HEK293 (cell line): ENCODE measurements at regions not wholly inside any gene's neighbourhood (a gene's known extent, or its start where the extent isn't known, plus 50 kb on each side); places are given as distances from the start of the nearest gene placed in this dataset.

Experiments used
- ZBTB8A ChIP-seq: fragments of 450-650 bp; formaldehyde crosslinking; IDR thresholded peaks from 2 replicates; pipeline ENCODE4 v1.5.1; 2016; ENCODE audit warnings: missing biosample characterization, missing genetic modification characterization
- ZFP3 ChIP-seq: fragments of 450-650 bp; formaldehyde crosslinking; IDR thresholded peaks from 2 replicates; pipeline ENCODE4 v1.5.1; 2016; ENCODE audit warnings: low read depth, missing biosample characterization, missing genetic modification characterization

DNA sequence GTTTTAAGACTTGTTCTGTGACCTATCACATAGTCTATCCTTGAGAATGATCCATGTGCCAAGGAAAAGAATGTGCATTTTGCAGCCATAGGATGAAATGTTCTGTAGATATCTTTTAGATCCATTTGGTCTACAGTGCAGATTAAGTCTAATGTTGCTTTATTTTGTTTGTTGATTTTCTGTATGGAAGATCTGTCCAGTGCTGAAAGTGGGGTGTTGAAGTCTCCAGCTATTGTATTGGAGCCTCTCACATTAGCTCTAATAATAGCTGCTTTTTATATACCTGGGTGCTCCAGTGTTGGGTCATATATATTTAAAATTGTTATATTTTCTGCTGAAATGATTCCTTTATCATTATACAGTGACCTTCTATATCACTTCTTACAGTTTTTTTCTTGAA is 155.6 kb upstream of the MON1B start:
- no peak for TF ChIP-seq ZBTB8A (tag by site-specific recombination)
- no peak for TF ChIP-seq ZFP3 (tag by site-specific recombination)
